ENCODE measurements at regions not wholly inside any gene's neighbourhood (a gene's known extent, or its start where the extent isn't known, plus 50 kb on each side); places are given as distances from the start of the nearest gene placed in this dataset.

GRCh38 chr10:80878330-80878729 lies 340.6 kb downstream of the SH2D4B start:
- no peaks in the 10 kb centered on the region for H4K20me1 ChIP-seq (ENCODE audit: insufficient read depth, low read length)
- Mint-ChIP-seq H3K36me3 (no peaks in the 10 kb centered on the region), H3K27ac (no peak overlapping the region), H3K4me3 (no peak overlapping the region), H3K9me3 (peaks cover 6 to 19% (median 10%) of the 10 kb centered on the region in 7 donors), H3K4me1 (no peaks in the 10 kb centered on the region), H3K27me3 (ENCODE audit: low read depth in 3 of 3) (peaks cover 2 to 3% (median 2%) of the 10 kb centered on the region in 3 donors)
- H3K36me3 ChIP-seq (replicated peaks in 1 of 2; ENCODE audit: control insufficient read depth in 1 of 2, insufficient read depth in 2 of 2, low read length in 2 of 2), result no peaks in the 10 kb centered on the region
- intact Hi-C loops (cut with micrococcal nuclease), result no loop called here
- no peaks in the 10 kb centered on the region for H3K79me2 ChIP-seq (ENCODE audit: insufficient read depth, low read length)
- H3K9ac ChIP-seq (ENCODE audit: insufficient read depth, low read length, poor library complexity, severe bottlenecking), result no peak overlapping the region
- H2AFZ ChIP-seq (ENCODE audit: insufficient read depth, low read depth, low read length, poor library complexity, severe bottlenecking), result no peak overlapping the region
- H3K27me3 ChIP-seq (ENCODE audit: control insufficient read depth in 2 of 2, insufficient read depth in 2 of 2, low read length in 2 of 2), result no peaks in the 10 kb centered on the region
- H3K4me2 ChIP-seq (replicated peaks; ENCODE audit: extremely low read depth, low read length, poor library complexity, severe bottlenecking), result no peak overlapping the region
- no peaks in the 10 kb centered on the region for H3K4me1 ChIP-seq (ENCODE audit: control insufficient read depth in 1 of 2, insufficient read depth in 2 of 2, low read length in 2 of 2)
- 100% methylated on average over 1 of the region's 1 CpG for WGBS (ENCODE audit: insufficient coverage)
- no peak overlapping the region for H3K4me3 ChIP-seq (replicated peaks in 1 of 3; ENCODE audit: low read depth in 2 of 3, low read length in 3 of 3)
- H3K9me3 ChIP-seq (replicated peaks in 1 of 2; ENCODE audit: control insufficient read depth in 1 of 2, insufficient read depth in 1 of 2, low read length in 2 of 2), result peaks cover 6 to 7% of the 10 kb centered on the region in 2 donors
- TF ChIP-seq, protein P1, sequence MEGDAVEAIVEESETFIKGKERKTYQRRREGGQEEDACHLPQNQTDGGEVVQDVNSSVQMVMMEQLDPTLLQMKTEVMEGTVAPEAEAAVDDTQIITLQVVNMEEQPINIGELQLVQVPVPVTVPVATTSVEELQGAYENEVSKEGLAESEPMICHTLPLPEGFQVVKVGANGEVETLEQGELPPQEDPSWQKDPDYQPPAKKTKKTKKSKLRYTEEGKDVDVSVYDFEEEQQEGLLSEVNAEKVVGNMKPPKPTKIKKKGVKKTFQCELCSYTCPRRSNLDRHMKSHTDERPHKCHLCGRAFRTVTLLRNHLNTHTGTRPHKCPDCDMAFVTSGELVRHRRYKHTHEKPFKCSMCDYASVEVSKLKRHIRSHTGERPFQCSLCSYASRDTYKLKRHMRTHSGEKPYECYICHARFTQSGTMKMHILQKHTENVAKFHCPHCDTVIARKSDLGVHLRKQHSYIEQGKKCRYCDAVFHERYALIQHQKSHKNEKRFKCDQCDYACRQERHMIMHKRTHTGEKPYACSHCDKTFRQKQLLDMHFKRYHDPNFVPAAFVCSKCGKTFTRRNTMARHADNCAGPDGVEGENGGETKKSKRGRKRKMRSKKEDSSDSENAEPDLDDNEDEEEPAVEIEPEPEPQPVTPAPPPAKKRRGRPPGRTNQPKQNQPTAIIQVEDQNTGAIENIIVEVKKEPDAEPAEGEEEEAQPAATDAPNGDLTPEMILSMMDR (IDR thresholded peaks at IDR 0.05), result no peak
- no peak for DNase-seq
- no peak overlapping the region for H3K27ac ChIP-seq (ENCODE audit: low read depth in 1 of 2, low read length in 2 of 2)

- Histone ChIP-seq H3K79me2 (ENCODE audit: insufficient read depth, low read length) (no peaks in the 10 kb centered on the region), H4K20me1 (ENCODE audit: insufficient read depth, low read length) (no peaks in the 10 kb centered on the region), H3K9me3 (replicated peaks in 1 of 2; ENCODE audit: control insufficient read depth in 1 of 2, insufficient read depth in 1 of 2, low read length in 2 of 2) (no peaks in the 10 kb centered on the region), H3K4me1 (ENCODE audit: control insufficient read depth in 1 of 2, insufficient read depth in 2 of 2, low read length in 2 of 2) (no peaks in the 10 kb centered on the region), H2AFZ (ENCODE audit: insufficient read depth, low read depth, low read length, poor library complexity, severe bottlenecking) (no peak overlapping the region), H3K36me3 (replicated peaks in 1 of 2; ENCODE audit: control insufficient read depth in 1 of 2, insufficient read depth in 2 of 2, low read length in 2 of 2) (no peaks in the 10 kb centered on the region), H3K9ac (ENCODE audit: insufficient read depth, low read length, poor library complexity, severe bottlenecking) (no peak overlapping the region), H3K27me3 (ENCODE audit: control insufficient read depth in 2 of 2, insufficient read depth in 2 of 2, low read length in 2 of 2) (no peaks in the 10 kb centered on the region), H3K4me3 (replicated peaks in 1 of 3; ENCODE audit: low read depth in 2 of 3, low read length in 3 of 3) (no peak overlapping the region), H3K4me2 (replicated peaks; ENCODE audit: extremely low read depth, low read length, poor library complexity, severe bottlenecking) (no peak overlapping the region), H3K27ac (ENCODE audit: low read depth in 1 of 2, low read length in 2 of 2) (no peak overlapping the region)
- intact Hi-C loops (cut with micrococcal nuclease), result no loop called here
- Mint-ChIP-seq H3K36me3 (no peaks in the 10 kb centered on the region), H3K27ac (no peak overlapping the region), H3K4me1 (no peaks in the 10 kb centered on the region), H3K4me3 (no peak overlapping the region), H3K9me3 (peaks cover 0 to 6% (median 0%) of the 10 kb centered on the region in 7 donors), H3K27me3 (ENCODE audit: low read depth in 3 of 3) (peaks cover 2 to 6% (median 5%) of the 10 kb centered on the region in 3 donors)
- DNase-seq, result no peak
- TF ChIP-seq, protein P1 (IDR thresholded peaks at IDR 0.05), result no peak
- no CpG with 5 or more reads among the region's 1 CpG for WGBS (ENCODE audit: insufficient coverage)
Measured at GRCh38 chr10:80890146-80890545, 352.4 kb downstream of the SH2D4B start.
